Fibroblast of lung (primary cell): ENCODE measurements at regions not wholly inside any gene's neighbourhood (a gene's known extent, or its start where the extent isn't known, plus 50 kb on each side); places are given as distances from the start of the nearest gene placed in this dataset.
"Not testable (repeated sequence)": the region's sequence is repeated elsewhere in the genome, so short reads cannot be mapped to it uniquely, and the experiment has no call there.

Experiments
- DNase-seq, 2 donors: peaks; one replicate each; pipeline versions ENCODE4 v3.0.0 to v3.0.0-alpha.2; 2010; ENCODE audit warnings: low read depth in 2 of 2
- H2AFZ ChIP-seq: 2 replicates; pipeline ENCODE4 v1.5.1; 2012; ENCODE audit warnings: low read length, control low read depth, inconsistent platforms
- H3K27ac ChIP-seq: 2 replicates; pipeline ENCODE4 v1.5.1; 2011; ENCODE audit warnings: low read length, control low read depth; ENCODE audit not compliant: insufficient read depth
- H3K27me3 ChIP-seq: 2 replicates; pipeline ENCODE4 v1.5.1; 2011; ENCODE audit warnings: mild to moderate bottlenecking, low read length; ENCODE audit not compliant: control insufficient read depth, insufficient read depth
- H3K36me3 ChIP-seq: 2 replicates; pipeline ENCODE4 v1.5.1; 2011; ENCODE audit warnings: low read length; ENCODE audit not compliant: control insufficient read depth, insufficient read depth
- H3K4me1 ChIP-seq: 2 replicates; pipeline ENCODE4 v1.5.1; 2011; ENCODE audit warnings: low read length; ENCODE audit not compliant: control insufficient read depth, insufficient read depth; ENCODE audit errors: extremely low read depth
- H3K4me2 ChIP-seq: 2 replicates; pipeline ENCODE4 v1.5.1; 2011; ENCODE audit warnings: low read length, control low read depth; ENCODE audit not compliant: insufficient read depth; ENCODE audit errors: extremely low read depth
- H3K4me3 ChIP-seq, 4 experiments: fragments of 200-600 bp in 1 of 4; sonication (generic) in 1 of 4; replicated peaks in 1 of 4; 2 replicates each; pipeline ENCODE4 v1.5.1; 2011 to 2016; ENCODE audit warnings: low read length in 4 of 4, low read depth in 3 of 4, mild to moderate bottlenecking in 3 of 4, control low read depth in 2 of 4, inconsistent platforms in 1 of 4, mixed read lengths in 1 of 4; ENCODE audit not compliant: insufficient read depth in 1 of 4; ENCODE audit errors: control extremely low read depth in 1 of 4
- H3K79me2 ChIP-seq: 2 replicates; pipeline ENCODE4 v1.5.1; 2012; ENCODE audit warnings: mild to moderate bottlenecking, low read length, inconsistent platforms; ENCODE audit not compliant: control insufficient read depth, insufficient read depth
- H3K9ac ChIP-seq: 2 replicates; pipeline ENCODE4 v1.5.1; 2011; ENCODE audit warnings: mild to moderate bottlenecking, low read length, control low read depth; ENCODE audit not compliant: insufficient read depth
- H3K9me3 ChIP-seq: 2 replicates; pipeline ENCODE4 v1.5.1; 2012; ENCODE audit warnings: low read depth, low read length; ENCODE audit not compliant: control insufficient read depth, insufficient read depth
- H4K20me1 ChIP-seq: 2 replicates; pipeline ENCODE4 v1.5.1; 2011; ENCODE audit warnings: low read length; ENCODE audit not compliant: control insufficient read depth, insufficient read depth; ENCODE audit errors: extremely low read depth
- EZH2 ChIP-seq: IDR thresholded peaks from 2 replicates; pipeline ENCODE4 v1.5.1; 2012; ENCODE audit warnings: low read length, control low read depth, mild to moderate bottlenecking; ENCODE audit errors: missing control alignments
- TF ChIP-seq, protein P1 (sequence below), 2 donors: IDR thresholded peaks in 1 of 2; conservative IDR thresholded peaks in 1 of 2; 1 replicate in 1 of 2; 2 replicates in 1 of 2; pipeline ENCODE4 v1.5.1; 2011 to 2012; ENCODE audit warnings: low read length in 2 of 2, control low read depth in 1 of 2, inconsistent platforms in 1 of 2, low read depth in 1 of 2, mild to moderate bottlenecking in 1 of 2

DNA sequence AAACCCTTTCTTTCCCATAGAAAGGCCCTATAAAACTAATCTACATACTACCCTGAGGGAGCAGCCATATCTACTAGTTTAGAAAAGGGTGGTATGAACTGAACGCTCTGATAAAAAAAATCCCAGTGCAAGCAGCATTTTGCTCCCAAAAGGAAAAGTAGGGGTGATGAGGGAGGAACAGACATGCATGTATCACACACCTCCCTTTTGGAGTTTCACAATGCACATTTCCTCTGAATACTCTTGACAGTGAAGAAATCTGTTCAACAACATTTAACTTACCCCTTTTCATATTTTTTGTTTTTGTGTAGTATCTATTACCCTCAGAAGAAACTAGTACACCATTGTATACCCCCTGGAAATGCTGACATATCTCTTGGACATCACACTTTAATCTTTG, 411.4 kb downstream of the MAT2B start:
- Histone ChIP-seq H3K79me2 (no peaks in the 10 kb centered on the region), H3K9me3 (no peaks in the 10 kb centered on the region), H3K4me2 (no peak overlapping the region), H3K27me3 (no peaks in the 10 kb centered on the region), H4K20me1 (no peaks in the 10 kb centered on the region), H3K4me1 (no peaks in the 10 kb centered on the region), H3K4me3 (no peak overlapping the region), H3K9ac (no peak overlapping the region), H3K27ac (no peak overlapping the region), H2AFZ (no peak overlapping the region), H3K36me3 (no peaks in the 10 kb centered on the region)
- TF ChIP-seq, protein P1, sequence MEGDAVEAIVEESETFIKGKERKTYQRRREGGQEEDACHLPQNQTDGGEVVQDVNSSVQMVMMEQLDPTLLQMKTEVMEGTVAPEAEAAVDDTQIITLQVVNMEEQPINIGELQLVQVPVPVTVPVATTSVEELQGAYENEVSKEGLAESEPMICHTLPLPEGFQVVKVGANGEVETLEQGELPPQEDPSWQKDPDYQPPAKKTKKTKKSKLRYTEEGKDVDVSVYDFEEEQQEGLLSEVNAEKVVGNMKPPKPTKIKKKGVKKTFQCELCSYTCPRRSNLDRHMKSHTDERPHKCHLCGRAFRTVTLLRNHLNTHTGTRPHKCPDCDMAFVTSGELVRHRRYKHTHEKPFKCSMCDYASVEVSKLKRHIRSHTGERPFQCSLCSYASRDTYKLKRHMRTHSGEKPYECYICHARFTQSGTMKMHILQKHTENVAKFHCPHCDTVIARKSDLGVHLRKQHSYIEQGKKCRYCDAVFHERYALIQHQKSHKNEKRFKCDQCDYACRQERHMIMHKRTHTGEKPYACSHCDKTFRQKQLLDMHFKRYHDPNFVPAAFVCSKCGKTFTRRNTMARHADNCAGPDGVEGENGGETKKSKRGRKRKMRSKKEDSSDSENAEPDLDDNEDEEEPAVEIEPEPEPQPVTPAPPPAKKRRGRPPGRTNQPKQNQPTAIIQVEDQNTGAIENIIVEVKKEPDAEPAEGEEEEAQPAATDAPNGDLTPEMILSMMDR (conservative IDR thresholded peaks at IDR 0.05 in 1 of 2, IDR thresholded peaks at IDR 0.05 in 1 of 2; ENCODE audit: low read depth in 1 of 2, low read length in 2 of 2) = no peak
- TF ChIP-seq EZH2 = no peak
- no peak for DNase-seq

- Histone ChIP-seq H3K4me1 (no peaks in the 10 kb centered on the region), H3K9ac (no peak overlapping the region), H3K4me3 (no peak overlapping the region), H4K20me1 (no peaks in the 10 kb centered on the region), H3K36me3 (no peaks in the 10 kb centered on the region), H2AFZ (no peak overlapping the region), H3K9me3 (no peaks in the 10 kb centered on the region), H3K27ac (no peak overlapping the region), H3K4me2 (no peak overlapping the region), H3K27me3 (no peaks in the 10 kb centered on the region), H3K79me2 (no peaks in the 10 kb centered on the region)
- TF ChIP-seq, protein P1 (conservative IDR thresholded peaks at IDR 0.05 in 1 of 2, IDR thresholded peaks at IDR 0.05 in 1 of 2; ENCODE audit: low read depth in 1 of 2, low read length in 2 of 2) = no peak
- TF ChIP-seq EZH2 = no peak
- DNase-seq = peak in 1 of 2 donors; percentile 28
Measured at GRCh38 chr5:163917747-163918146, 412.3 kb downstream of the MAT2B start.

- not testable (repeated sequence) for H3K27me3 ChIP-seq, H3K4me2 ChIP-seq, H4K20me1 ChIP-seq, H3K9ac ChIP-seq, DNase-seq, H2AFZ ChIP-seq, H3K4me1 ChIP-seq, H3K79me2 ChIP-seq, H3K9me3 ChIP-seq, H3K27ac ChIP-seq, H3K36me3 ChIP-seq, H3K4me3 ChIP-seq
Measured at GRCh38 chr5:163934990-163935389, 429.6 kb downstream of the MAT2B start.
